Karpas-422 (cell line): ENCODE measurements at regions not wholly inside any gene's neighbourhood (a gene's known extent, or its start where the extent isn't known, plus 50 kb on each side); places are given as distances from the start of the nearest gene placed in this dataset.
"Not testable (repeated sequence)": the region's sequence is repeated elsewhere in the genome, so short reads cannot be mapped to it uniquely, and the experiment has no call there.

Experiments
- DNase-seq: peaks from one replicate; pipeline ENCODE4 v3.0.0-alpha.2; 2015
- H2AFZ ChIP-seq: fragments of 200-600 bp; sonication (generic); 2 replicates; pipeline ENCODE4 v1.6.1; 2014; ENCODE audit warnings: antibody characterized with exemption, low read length, mixed read lengths
- H3K27ac ChIP-seq: fragments of 200-600 bp; sonication (generic); 2 replicates; pipeline ENCODE4 v1.5.1; 2014; ENCODE audit warnings: mild to moderate bottlenecking, low read length, moderate library complexity
- H3K27me3 ChIP-seq: fragments of 200-600 bp; sonication (generic); 2 replicates; pipeline ENCODE4 v1.6.1; 2014; ENCODE audit warnings: low read length, mixed read lengths
- H3K36me3 ChIP-seq: fragments of 200-600 bp; sonication (generic); 2 replicates; pipeline ENCODE4 v1.6.1; 2014; ENCODE audit warnings: low read length, mixed read lengths; ENCODE audit not compliant: insufficient read depth
- H3K4me1 ChIP-seq: fragments of 200-600 bp; sonication (generic); 2 replicates; pipeline ENCODE4 v1.6.1; 2014; ENCODE audit warnings: mild to moderate bottlenecking, low read length, mixed read lengths
- H3K4me2 ChIP-seq: fragments of 200-600 bp; sonication (generic); 2 replicates; pipeline ENCODE4 v1.6.1; 2014; ENCODE audit warnings: low read length, low read depth, mild to moderate bottlenecking; ENCODE audit not compliant: poor library complexity, severe bottlenecking
- H3K4me3 ChIP-seq: fragments of 200-600 bp; sonication (generic); 2 replicates; pipeline ENCODE4 v1.5.1; 2014; ENCODE audit warnings: mild to moderate bottlenecking, antibody characterized with exemption, low read length, mixed read lengths
- H3K79me2 ChIP-seq: fragments of 200-600 bp; sonication (generic); 2 replicates; pipeline ENCODE4 v1.6.1; 2014; ENCODE audit warnings: mild to moderate bottlenecking, low read length, mixed read lengths
- H3K9ac ChIP-seq: fragments of 200-600 bp; sonication (generic); 2 replicates; pipeline ENCODE4 v1.6.0; 2014; ENCODE audit warnings: low read length
- H3K9me2 ChIP-seq: fragments of 200-600 bp; sonication (generic), shearing (Covaris generic); replicated peaks from 2 replicates; pipeline ENCODE4 v1.6.0; 2014; ENCODE audit warnings: mild to moderate bottlenecking, low read length, moderate library complexity; ENCODE audit not compliant: insufficient read depth
- H3K9me3 ChIP-seq: fragments of 300-700, 200-600 bp; sonication (generic); 2 replicates; pipeline ENCODE4 v1.6.1; 2014; ENCODE audit warnings: low read length, mixed read lengths
- H4K20me1 ChIP-seq: fragments of 200-600 bp; sonication (generic); 2 replicates; pipeline ENCODE4 v1.6.1; 2014; ENCODE audit warnings: mild to moderate bottlenecking, antibody characterized with exemption, low read length, low read depth; ENCODE audit not compliant: insufficient read depth

DNA sequence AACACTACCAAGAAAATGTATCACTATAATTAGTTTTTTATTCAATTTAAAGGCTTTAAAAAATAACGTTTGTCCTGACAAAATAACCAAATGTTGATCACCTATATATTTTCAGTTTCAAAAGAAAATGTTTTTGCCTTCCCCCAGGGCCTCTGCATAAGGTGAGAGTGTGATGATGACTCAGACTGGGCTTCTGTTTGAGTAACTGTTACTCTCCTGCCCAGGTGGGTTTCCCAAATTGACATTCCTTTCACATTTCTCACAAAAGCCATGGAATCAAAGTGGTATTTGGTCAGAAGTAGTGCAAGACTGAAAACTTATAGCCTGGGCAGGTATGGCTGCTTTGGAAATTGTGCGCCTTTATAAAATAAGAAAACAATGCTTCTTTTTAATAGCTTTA lies 180.6 kb downstream of the COG6 start:
- no peaks in the 10 kb centered on the region for H3K79me2 ChIP-seq
- no peak overlapping the region for H3K4me3 ChIP-seq
- no peaks in the 10 kb centered on the region for H3K9me3 ChIP-seq
- no peak overlapping the region for H3K4me2 ChIP-seq
- no peaks in the 10 kb centered on the region for H3K36me3 ChIP-seq
- H3K4me1 ChIP-seq, result no peaks in the 10 kb centered on the region
- no peak for DNase-seq
- H3K27ac ChIP-seq, result no peak overlapping the region
- no peaks in the 10 kb centered on the region; the same call in 1 of the 2 replicates for H3K9me2 ChIP-seq
- no peaks in the 10 kb centered on the region for H4K20me1 ChIP-seq
- no peak overlapping the region for H2AFZ ChIP-seq
- no peak overlapping the region for H3K9ac ChIP-seq
- H3K27me3 ChIP-seq, result no peaks in the 10 kb centered on the region

DNA sequence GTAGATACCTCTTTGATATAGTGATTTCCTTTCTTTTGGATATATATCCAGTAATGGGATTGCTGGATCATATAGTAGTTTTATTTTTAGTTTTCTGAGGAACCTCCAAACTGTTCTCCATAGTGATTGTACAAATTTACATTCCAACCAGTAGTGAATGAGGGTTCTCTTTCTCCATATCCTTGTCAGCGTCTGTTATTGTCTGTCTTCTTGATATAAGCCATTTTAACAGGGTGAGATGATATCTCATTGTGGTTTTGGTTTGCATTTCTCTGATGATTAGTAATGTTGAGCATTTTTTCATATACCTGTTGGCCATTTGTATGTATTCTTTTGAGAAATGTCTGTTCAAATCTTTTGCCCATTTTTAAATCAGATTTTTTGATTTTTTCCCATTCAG lies 182.4 kb downstream of the COG6 start:
- H3K4me3 ChIP-seq, H4K20me1 ChIP-seq, H3K27me3 ChIP-seq, DNase-seq, H3K79me2 ChIP-seq, H3K4me1 ChIP-seq, H3K27ac ChIP-seq, H3K36me3 ChIP-seq, H3K4me2 ChIP-seq, H2AFZ ChIP-seq, H3K9me2 ChIP-seq, H3K9me3 ChIP-seq, H3K9ac ChIP-seq: not testable (repeated sequence)

DNA sequence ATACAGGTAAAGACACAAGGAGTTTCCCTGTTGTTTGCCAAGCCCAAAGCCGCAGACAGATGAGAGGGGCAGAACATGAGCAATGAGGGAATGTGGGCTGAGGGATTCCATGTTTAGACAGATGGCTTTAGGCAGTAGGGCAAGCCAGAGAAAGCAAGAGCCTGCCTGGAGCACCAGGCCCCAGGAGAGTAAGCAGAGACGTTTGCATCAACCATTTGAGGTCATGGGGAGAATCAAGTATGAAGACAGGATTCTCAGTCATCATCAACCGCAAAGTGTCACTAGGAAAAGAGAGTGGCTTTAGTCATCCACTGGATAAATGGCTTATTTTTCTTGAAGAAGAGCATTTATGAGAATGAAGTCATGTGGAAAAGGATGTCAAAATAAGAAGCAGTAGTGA lies 184.7 kb downstream of the COG6 start:
- Histone ChIP-seq H3K4me3 (no peak overlapping the region), H3K9ac (no peak overlapping the region), H4K20me1 (no peaks in the 10 kb centered on the region), H3K9me3 (no peaks in the 10 kb centered on the region), H3K27ac (no peak overlapping the region), H2AFZ (no peak overlapping the region), H3K4me2 (no peak overlapping the region), H3K36me3 (no peaks in the 10 kb centered on the region), H3K79me2 (no peaks in the 10 kb centered on the region), H3K27me3 (no peaks in the 10 kb centered on the region), H3K9me2 (no peaks in the 10 kb centered on the region; the same call in 1 of the 2 replicates), H3K4me1 (no peaks in the 10 kb centered on the region)
- DNase-seq, result no peak

DNA sequence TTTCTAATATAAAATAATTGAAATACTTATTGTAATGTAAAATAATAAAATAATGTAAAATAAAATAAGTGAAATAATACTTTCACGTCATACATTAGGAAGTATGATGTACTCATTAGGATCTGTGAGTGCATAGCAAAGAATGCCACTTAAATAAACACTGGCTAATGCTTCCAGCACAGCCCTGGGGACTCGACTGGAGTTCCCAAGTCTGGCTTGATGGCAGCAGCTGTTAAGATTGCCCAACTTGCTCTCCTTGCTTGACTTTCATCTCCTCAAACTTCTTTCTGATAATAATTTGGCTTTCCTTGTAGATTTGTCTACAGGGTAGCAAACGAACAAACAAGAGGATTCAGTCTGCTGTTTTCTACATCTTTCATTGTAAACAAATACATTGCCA lies 191.9 kb downstream of the COG6 start:
- no peaks in the 10 kb centered on the region for H3K4me1 ChIP-seq
- no peaks in the 10 kb centered on the region for H3K9me2 ChIP-seq
- H2AFZ ChIP-seq, result no peak overlapping the region
- no peak overlapping the region for H3K27ac ChIP-seq
- H3K9ac ChIP-seq, result no peak overlapping the region
- no peak for DNase-seq
- H3K9me3 ChIP-seq, result no peaks in the 10 kb centered on the region
- no peaks in the 10 kb centered on the region for H3K36me3 ChIP-seq
- H3K4me3 ChIP-seq, result no peak overlapping the region
- H3K27me3 ChIP-seq, result no peaks in the 10 kb centered on the region
- H3K4me2 ChIP-seq, result no peak overlapping the region
- H3K79me2 ChIP-seq, result no peaks in the 10 kb centered on the region
- H4K20me1 ChIP-seq, result no peaks in the 10 kb centered on the region

DNA sequence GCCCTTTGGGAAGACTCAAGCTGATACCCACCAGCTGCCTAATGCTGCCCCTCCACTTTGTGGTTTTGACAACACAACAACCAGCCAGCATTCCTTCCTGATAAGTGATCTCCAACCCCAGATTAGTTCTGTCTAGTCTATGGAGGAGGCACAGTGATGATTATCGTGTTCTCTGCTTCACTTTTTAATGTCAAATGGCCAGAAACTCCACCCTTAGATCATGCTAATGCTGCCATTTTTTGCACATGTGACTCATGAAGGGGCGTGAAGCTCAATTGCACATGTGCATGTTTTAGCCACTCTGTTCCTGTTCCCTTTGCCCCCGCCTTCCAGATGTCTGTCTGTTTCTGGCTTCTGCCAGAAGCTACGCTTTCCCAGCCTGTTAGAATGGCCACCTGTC lies 199.8 kb downstream of the COG6 start:
- Histone ChIP-seq H3K9ac (no peak overlapping the region), H3K79me2 (no peaks in the 10 kb centered on the region), H3K27me3 (no peaks in the 10 kb centered on the region), H2AFZ (no peak overlapping the region), H3K9me3 (no peaks in the 10 kb centered on the region), H3K27ac (no peak overlapping the region), H3K4me2 (no peak overlapping the region), H4K20me1 (no peaks in the 10 kb centered on the region), H3K36me3 (no peaks in the 10 kb centered on the region), H3K9me2 (no peaks in the 10 kb centered on the region), H3K4me1 (no peaks in the 10 kb centered on the region), H3K4me3 (no peak overlapping the region)
- no peak for DNase-seq

DNA sequence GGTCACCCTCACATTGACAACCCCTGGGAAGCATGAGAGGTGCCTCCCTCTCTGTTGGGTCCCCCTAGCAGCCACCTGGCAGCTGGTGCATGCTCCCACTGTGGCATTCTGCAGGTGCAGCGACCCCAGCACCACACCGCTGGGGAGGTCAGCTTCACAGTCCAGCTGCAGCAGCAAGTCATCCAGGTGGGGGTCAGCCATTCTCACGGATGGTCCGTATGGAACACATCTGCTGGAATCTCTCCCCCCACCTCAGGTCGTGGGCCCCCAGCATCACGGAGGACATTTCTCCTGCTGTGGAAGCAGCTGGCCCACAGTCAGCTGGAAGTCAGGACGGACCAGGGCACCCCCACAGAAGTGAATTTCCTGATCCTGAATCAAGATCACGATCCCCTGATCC lies 201.3 kb downstream of the COG6 start:
- H3K9me3 ChIP-seq, result no peaks in the 10 kb centered on the region
- no peak overlapping the region for H3K4me2 ChIP-seq
- no peak overlapping the region for H3K27ac ChIP-seq
- no peaks in the 10 kb centered on the region for H3K36me3 ChIP-seq
- no peak overlapping the region for H2AFZ ChIP-seq
- H4K20me1 ChIP-seq, result no peaks in the 10 kb centered on the region
- no peak for DNase-seq
- no peaks in the 10 kb centered on the region for H3K79me2 ChIP-seq
- H3K27me3 ChIP-seq, result no peaks in the 10 kb centered on the region
- H3K4me3 ChIP-seq, result no peak overlapping the region
- no peak overlapping the region for H3K9ac ChIP-seq
- H3K4me1 ChIP-seq, result no peaks in the 10 kb centered on the region
- H3K9me2 ChIP-seq, result no peaks in the 10 kb centered on the region

DNA sequence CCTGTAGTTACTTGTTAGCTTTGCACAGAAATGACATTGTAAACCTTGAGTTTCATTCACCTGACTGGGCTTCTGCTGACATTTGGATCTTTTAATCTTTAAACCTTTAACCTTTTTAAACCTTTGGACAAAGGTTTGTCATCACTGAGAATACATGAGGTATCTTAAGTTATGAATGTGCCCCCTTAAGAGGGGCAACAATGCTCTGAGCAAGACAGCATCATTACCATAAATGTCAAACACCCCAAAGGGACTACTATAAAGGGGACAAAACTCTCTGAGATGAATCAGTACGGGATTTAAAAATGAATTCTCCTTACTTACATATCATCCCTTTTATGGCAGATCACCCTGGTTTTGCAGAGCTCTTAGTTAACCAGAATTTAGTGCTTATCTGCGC lies 203.3 kb downstream of the COG6 start:
- no peak for DNase-seq
- H3K4me3 ChIP-seq, result no peak overlapping the region
- H3K4me1 ChIP-seq, result no peaks in the 10 kb centered on the region

DNA sequence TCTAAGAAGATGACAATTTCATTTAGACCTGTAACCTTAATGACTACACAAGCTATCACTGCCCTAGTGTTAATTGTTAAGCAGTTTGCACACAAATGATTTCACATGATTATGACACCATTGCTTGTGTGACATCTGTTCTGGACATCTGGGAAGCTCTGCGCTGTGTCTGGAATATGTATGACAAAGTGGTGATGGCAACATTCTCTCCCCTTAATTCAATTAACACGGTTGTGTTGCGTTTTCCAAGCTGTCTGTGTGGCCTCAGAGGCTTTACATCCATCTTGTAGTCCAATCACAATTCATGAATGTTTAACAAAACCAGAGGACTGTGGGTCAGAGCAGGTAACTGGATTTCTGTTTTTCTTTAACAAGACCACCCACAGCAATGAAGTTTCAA lies 204.4 kb downstream of the COG6 start:
- no peaks in the 10 kb centered on the region for H3K36me3 ChIP-seq
- H3K4me3 ChIP-seq, result no peak overlapping the region
- H3K27me3 ChIP-seq, result no peaks in the 10 kb centered on the region
- H3K9ac ChIP-seq, result no peak overlapping the region
- no peak for DNase-seq
- H3K79me2 ChIP-seq, result no peaks in the 10 kb centered on the region
- H3K4me2 ChIP-seq, result no peak overlapping the region
- H4K20me1 ChIP-seq, result no peaks in the 10 kb centered on the region
- H3K9me3 ChIP-seq, result no peaks in the 10 kb centered on the region
- H3K9me2 ChIP-seq, result no peaks in the 10 kb centered on the region
- no peak overlapping the region for H2AFZ ChIP-seq
- no peaks in the 10 kb centered on the region for H3K4me1 ChIP-seq
- no peak overlapping the region for H3K27ac ChIP-seq

More for the DNA sequence above, 203.3 kb downstream of the COG6 start:
- Histone ChIP-seq H2AFZ (no peak overlapping the region), H3K27me3 (no peaks in the 10 kb centered on the region), H3K79me2 (no peaks in the 10 kb centered on the region), H3K9ac (no peak overlapping the region), H3K9me2 (no peaks in the 10 kb centered on the region), H3K27ac (no peak overlapping the region), H3K9me3 (no peaks in the 10 kb centered on the region), H3K4me2 (no peak overlapping the region), H4K20me1 (no peaks in the 10 kb centered on the region), H3K36me3 (no peaks in the 10 kb centered on the region)

DNA sequence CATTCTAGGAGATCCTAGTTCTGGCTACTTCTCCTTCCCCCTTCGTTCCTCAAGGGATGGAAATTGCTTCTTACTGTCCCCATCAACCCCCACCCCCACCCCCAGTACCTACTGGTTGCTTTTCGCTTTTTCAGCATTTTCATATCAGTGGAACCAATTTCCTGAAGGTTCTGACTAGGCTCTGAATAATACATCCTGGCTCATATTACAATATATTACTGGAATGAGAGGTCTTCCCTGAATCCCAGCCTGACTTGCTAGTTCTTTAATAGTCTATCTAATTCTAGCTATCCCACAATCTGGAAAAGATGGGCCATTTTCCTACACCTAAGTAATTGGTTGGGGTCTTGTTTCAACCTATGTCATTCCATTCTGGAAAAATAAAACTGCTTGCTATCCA lies 207.4 kb downstream of the COG6 start:
- Histone ChIP-seq H3K9me2 (no peaks in the 10 kb centered on the region), H3K4me3 (no peak overlapping the region), H3K27ac (no peak overlapping the region), H2AFZ (no peak overlapping the region), H3K9ac (no peak overlapping the region), H3K36me3 (no peaks in the 10 kb centered on the region), H3K4me1 (no peaks in the 10 kb centered on the region), H4K20me1 (no peaks in the 10 kb centered on the region), H3K9me3 (no peaks in the 10 kb centered on the region), H3K27me3 (no peaks in the 10 kb centered on the region), H3K79me2 (no peaks in the 10 kb centered on the region), H3K4me2 (no peak overlapping the region)
- DNase-seq, result no peak
